Tibial artery (tissue), 4 donors: ENCODE measurements at regions not wholly inside any gene's neighbourhood (a gene's known extent, or its start where the extent isn't known, plus 50 kb on each side); places are given as distances from the start of the nearest gene placed in this dataset.

Experiments
- DNase-seq, 2 donors: peaks; one replicate each; pipeline ENCODE4 v3.0.0-alpha.2; 2019
- H3K27ac ChIP-seq, 2 donors: fragments of 200-600 bp; sonication (generic) in 1 of 2; 1 replicate in 1 of 2; 2 replicates in 1 of 2; pipeline ENCODE4 v1.5.1; 2018 to 2019; ENCODE audit warnings: mild to moderate bottlenecking in 1 of 2
- H3K27me3 ChIP-seq, 2 donors: fragments of 200-600 bp; sonication (generic) in 1 of 2; one replicate each; pipeline versions ENCODE4 v1.5.1 to v1.6.0; 2016 to 2019
- H3K36me3 ChIP-seq, 3 donors: fragments of 200-600 bp; sonication (generic) in 2 of 3; one replicate each; pipeline ENCODE4 v1.5.1; 2016 to 2019; ENCODE audit warnings: mild to moderate bottlenecking in 2 of 3
- H3K4me1 ChIP-seq, 4 donors: fragments of 200-600 bp; sonication (generic) in 2 of 4; 1 replicate in 3 of 4; 2 replicates in 1 of 4; pipeline ENCODE4 v1.5.1; 2016 to 2019
- H3K4me3 ChIP-seq, 2 donors: fragments of 200-600 bp; sonication (generic) in 1 of 2; 1 replicate in 1 of 2; 2 replicates in 1 of 2; pipeline ENCODE4 v1.5.1; 2018 to 2019; ENCODE audit warnings: mild to moderate bottlenecking in 2 of 2
- H3K9me3 ChIP-seq, 3 donors: fragments of 200-600 bp; sonication (generic) in 1 of 3; one replicate each; pipeline ENCODE4 v1.5.1; 2016 to 2019
- CTCF ChIP-seq, 2 experiments: fragments of 200-600 bp in 1 of 2; fragments of 450-650 bp in 1 of 2; IDR thresholded peaks; one replicate each; pipeline ENCODE4 v1.5.1; 2017 to 2019; ENCODE audit warnings: antibody characterized with exemption in 2 of 2, mild to moderate bottlenecking in 1 of 2, moderate library complexity in 1 of 2
- intact Hi-C: fragments of 100-400 bp; cut with DNase I; formaldehyde crosslinking; loops from one replicate; pipeline ENCODE4 v1.15.0; 2023; ENCODE audit warnings: low total_unique reads

- Histone ChIP-seq H3K36me3 (no peaks in the 10 kb centered on the region), H3K4me3 (no peak overlapping the region), H3K4me1 (peaks cover 0 to 28% (median 16%) of the 10 kb centered on the region in 4 donors), H3K9me3 (no peaks in the 10 kb centered on the region), H3K27ac (peak overlapping the region; percentile 58 to 68), H3K27me3 (no peaks in the 10 kb centered on the region)
- intact Hi-C loops, result no loop called here
- no peak for TF ChIP-seq CTCF (IDR thresholded peaks at IDR 0.05)
- DNase-seq, result no peak
Measured at GRCh38 chr12:89948271-89949175, 239.9 kb upstream of the ATP2B1 start.

- no peak for TF ChIP-seq CTCF (IDR thresholded peaks at IDR 0.05)
- H3K27me3 ChIP-seq, result no peaks in the 10 kb centered on the region
- H3K4me3 ChIP-seq, result peak overlapping the region in 1 of 2 donors; percentile 8
- H3K9me3 ChIP-seq, result no peaks in the 10 kb centered on the region
- DNase-seq, result no peak
- no peaks in the 10 kb centered on the region for H3K36me3 ChIP-seq
- H3K27ac ChIP-seq, result peak overlapping the region; percentile 58 to 68
- H3K4me1 ChIP-seq, result peaks cover 0 to 28% (median 16%) of the 10 kb centered on the region in 4 donors
- intact Hi-C loops, result no loop called here
Measured at GRCh38 chr12:89947437-89948270, 239.0 kb upstream of the ATP2B1 start.

- intact Hi-C loops, result no loop called here
- no peaks in the 10 kb centered on the region for H3K27me3 ChIP-seq
- no peak overlapping the region for H3K4me3 ChIP-seq
- DNase-seq, result no peak
- no peaks in the 10 kb centered on the region for H3K9me3 ChIP-seq
- no peak for TF ChIP-seq CTCF (IDR thresholded peaks at IDR 0.05)
- no peak overlapping the region for H3K27ac ChIP-seq
- peaks cover 0 to 28% (median 16%) of the 10 kb centered on the region in 4 donors for H3K4me1 ChIP-seq
- no peaks in the 10 kb centered on the region for H3K36me3 ChIP-seq
Measured at GRCh38 chr12:89946518-89947135, 238.0 kb upstream of the ATP2B1 start.

GRCh38 chr12:89945123-89945522 is 236.5 kb upstream of the ATP2B1 start:
- peaks cover 0 to 24% (median 14%) of the 10 kb centered on the region in 4 donors for H3K4me1 ChIP-seq
- H3K27ac ChIP-seq, result no peak overlapping the region
- no peaks in the 10 kb centered on the region for H3K9me3 ChIP-seq
- DNase-seq, result no peak
- no peak overlapping the region for H3K4me3 ChIP-seq
- no peaks in the 10 kb centered on the region for H3K36me3 ChIP-seq
- no peak for TF ChIP-seq CTCF (IDR thresholded peaks at IDR 0.05)
- H3K27me3 ChIP-seq, result no peaks in the 10 kb centered on the region
- intact Hi-C loops, result no loop called here

- Histone ChIP-seq H3K4me3 (no peak overlapping the region), H3K27ac (no peak overlapping the region), H3K4me1 (peaks cover 0 to 13% (median 8%) of the 10 kb centered on the region in 4 donors), H3K27me3 (no peaks in the 10 kb centered on the region), H3K36me3 (no peaks in the 10 kb centered on the region), H3K9me3 (no peaks in the 10 kb centered on the region)
- TF ChIP-seq CTCF (IDR thresholded peaks at IDR 0.05), result no peak
- intact Hi-C loops, result no loop called here
- no peak for DNase-seq
Measured at GRCh38 chr12:89943463-89943862, 234.8 kb upstream of the ATP2B1 start.
